Neural progenitor cell (in vitro differentiated cells): ENCODE measurements at regions not wholly inside any gene's neighbourhood (a gene's known extent, or its start where the extent isn't known, plus 50 kb on each side); places are given as distances from the start of the nearest gene placed in this dataset.

Source experiments
- EZH2 ChIP-seq: fragments of 200-600 bp; sonication (generic); IDR thresholded peaks from 2 replicates; pipeline ENCODE4 v1.6.1; 2017; ENCODE audit warnings: antibody characterized with exemption, mild to moderate bottlenecking, moderate library complexity
- TF ChIP-seq, protein P1 (sequence below): fragments of 200-600 bp; sonication (generic); IDR thresholded peaks from 2 replicates; pipeline ENCODE4 v1.5.1; 2017; ENCODE audit warnings: antibody characterized with exemption, mild to moderate bottlenecking

DNA sequence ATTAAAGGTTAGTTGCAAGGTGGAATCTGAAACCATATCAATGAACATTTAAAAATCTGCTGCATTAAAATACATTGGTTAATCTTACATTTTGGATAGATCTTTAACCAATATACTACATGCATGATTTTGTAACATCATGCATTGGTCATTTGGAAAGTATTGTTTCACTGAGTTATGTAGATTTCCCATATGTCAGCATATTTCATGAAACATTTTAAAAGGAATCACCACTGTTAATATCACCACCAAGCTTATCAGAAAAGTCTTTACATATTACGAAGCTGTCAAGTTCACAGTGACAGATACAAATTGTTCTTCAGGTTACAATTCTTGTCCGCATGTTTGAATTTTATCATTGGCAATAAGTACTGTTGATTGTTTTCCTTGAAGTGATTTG is 89.9 kb upstream of the ADGRL2 start:
- TF ChIP-seq, protein P1, sequence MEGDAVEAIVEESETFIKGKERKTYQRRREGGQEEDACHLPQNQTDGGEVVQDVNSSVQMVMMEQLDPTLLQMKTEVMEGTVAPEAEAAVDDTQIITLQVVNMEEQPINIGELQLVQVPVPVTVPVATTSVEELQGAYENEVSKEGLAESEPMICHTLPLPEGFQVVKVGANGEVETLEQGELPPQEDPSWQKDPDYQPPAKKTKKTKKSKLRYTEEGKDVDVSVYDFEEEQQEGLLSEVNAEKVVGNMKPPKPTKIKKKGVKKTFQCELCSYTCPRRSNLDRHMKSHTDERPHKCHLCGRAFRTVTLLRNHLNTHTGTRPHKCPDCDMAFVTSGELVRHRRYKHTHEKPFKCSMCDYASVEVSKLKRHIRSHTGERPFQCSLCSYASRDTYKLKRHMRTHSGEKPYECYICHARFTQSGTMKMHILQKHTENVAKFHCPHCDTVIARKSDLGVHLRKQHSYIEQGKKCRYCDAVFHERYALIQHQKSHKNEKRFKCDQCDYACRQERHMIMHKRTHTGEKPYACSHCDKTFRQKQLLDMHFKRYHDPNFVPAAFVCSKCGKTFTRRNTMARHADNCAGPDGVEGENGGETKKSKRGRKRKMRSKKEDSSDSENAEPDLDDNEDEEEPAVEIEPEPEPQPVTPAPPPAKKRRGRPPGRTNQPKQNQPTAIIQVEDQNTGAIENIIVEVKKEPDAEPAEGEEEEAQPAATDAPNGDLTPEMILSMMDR, result no peak
- TF ChIP-seq EZH2, result no peak
